ENCODE measurements at regions not wholly inside any gene's neighbourhood (a gene's known extent, or its start where the extent isn't known, plus 50 kb on each side); places are given as distances from the start of the nearest gene placed in this dataset.

- TF ChIP-seq SPI1 (IDR thresholded peaks at IDR 0.05; ENCODE audit: low read depth, low read length) (no peak), POLR2A (IDR thresholded peaks at IDR 0.05; ENCODE audit: low read depth, low read length) (no peak)
Measured at GRCh38 chr1:182126272-182126800, 64.8 kb upstream of the ZNF648 start.
